Neural progenitor cell (in vitro differentiated cells): ENCODE measurements at regions not wholly inside any gene's neighbourhood (a gene's known extent, or its start where the extent isn't known, plus 50 kb on each side); places are given as distances from the start of the nearest gene placed in this dataset.

ENCODE experiments used
- DNase-seq: peaks from one replicate; pipeline ENCODE4 v3.0.0-alpha.2; 2016; ENCODE audit warnings: low spot score
- H2AFZ ChIP-seq: fragments of 200-600 bp; sonication (generic); replicated peaks from 2 replicates; pipeline ENCODE4 v1.6.1; 2016; ENCODE audit warnings: antibody characterized with exemption
- H3F3A ChIP-seq: fragments of 200-600 bp; sonication (generic); 2 replicates; pipeline ENCODE4 v1.6.1; 2016; ENCODE audit warnings: antibody characterized with exemption, low read depth
- H3K27ac ChIP-seq: fragments of 200-600 bp; sonication (generic); 2 replicates; pipeline ENCODE4 v1.5.1; 2016; ENCODE audit warnings: mild to moderate bottlenecking
- H3K27me3 ChIP-seq: fragments of 200-600 bp; sonication (generic); 2 replicates; pipeline ENCODE4 v1.6.1; 2016; ENCODE audit warnings: mild to moderate bottlenecking, moderate library complexity
- H3K36me3 ChIP-seq: fragments of 200-600 bp; sonication (generic); 2 replicates; pipeline ENCODE4 v1.5.1; 2016
- H3K4me1 ChIP-seq: fragments of 200-600 bp; sonication (generic); 2 replicates; pipeline ENCODE4 v1.6.1; 2016; ENCODE audit warnings: mixed run types
- H3K4me2 ChIP-seq: fragments of 200-600 bp; sonication (generic); 2 replicates; pipeline ENCODE4 v1.6.1; 2016
- H3K4me3 ChIP-seq: fragments of 200-600 bp; sonication (generic); 2 replicates; pipeline ENCODE4 v1.5.1; 2016
- H3K79me2 ChIP-seq: fragments of 200-600 bp; sonication (generic); 2 replicates; pipeline ENCODE4 v1.6.1; 2016; ENCODE audit warnings: low read depth
- H3K9ac ChIP-seq: fragments of 200-600 bp; sonication (generic); 2 replicates; pipeline ENCODE4 v1.6.1; 2016
- H3K9me3 ChIP-seq: fragments of 200-600 bp; sonication (generic); 2 replicates; pipeline ENCODE4 v1.5.1; 2016; ENCODE audit warnings: low read depth
- H4K20me1 ChIP-seq: fragments of 200-600 bp; sonication (generic); 2 replicates; pipeline ENCODE4 v1.6.1; 2016; ENCODE audit warnings: low read depth
- H3K27ac Mint-ChIP-seq: 3 replicates; pipeline ENCODE4 v1.8.0; 2021; ENCODE audit warnings: mixed read lengths
- H3K27me3 Mint-ChIP-seq: 2 replicates; pipeline ENCODE4 v1.8.0; 2022; ENCODE audit warnings: low read depth, mild to moderate bottlenecking, inconsistent platforms, moderate library complexity, mixed read lengths; ENCODE audit not compliant: insufficient read depth
- H3K36me3 Mint-ChIP-seq: 3 replicates; pipeline ENCODE4 v1.8.0; 2021; ENCODE audit warnings: mixed read lengths
- H3K4me1 Mint-ChIP-seq: 3 replicates; pipeline ENCODE4 v1.8.0; 2021; ENCODE audit warnings: mixed read lengths
- H3K4me3 Mint-ChIP-seq: 3 replicates; pipeline ENCODE4 v1.8.0; 2021; ENCODE audit warnings: mild to moderate bottlenecking, moderate library complexity, mixed read lengths
- H3K9me3 Mint-ChIP-seq: 3 replicates; pipeline ENCODE4 v1.8.0; 2020; ENCODE audit warnings: mixed read lengths
- EZH2 ChIP-seq: fragments of 200-600 bp; sonication (generic); IDR thresholded peaks from 2 replicates; pipeline ENCODE4 v1.6.1; 2017; ENCODE audit warnings: antibody characterized with exemption, mild to moderate bottlenecking, moderate library complexity
- EZH2phosphoT487 ChIP-seq: fragments of 200-600 bp; sonication (generic); IDR thresholded peaks from 2 replicates; pipeline ENCODE4 v1.6.1; 2017; ENCODE audit warnings: antibody characterized with exemption
- TF ChIP-seq, protein P1 (sequence below): fragments of 200-600 bp; sonication (generic); IDR thresholded peaks from 2 replicates; pipeline ENCODE4 v1.5.1; 2017; ENCODE audit warnings: antibody characterized with exemption, mild to moderate bottlenecking

DNA sequence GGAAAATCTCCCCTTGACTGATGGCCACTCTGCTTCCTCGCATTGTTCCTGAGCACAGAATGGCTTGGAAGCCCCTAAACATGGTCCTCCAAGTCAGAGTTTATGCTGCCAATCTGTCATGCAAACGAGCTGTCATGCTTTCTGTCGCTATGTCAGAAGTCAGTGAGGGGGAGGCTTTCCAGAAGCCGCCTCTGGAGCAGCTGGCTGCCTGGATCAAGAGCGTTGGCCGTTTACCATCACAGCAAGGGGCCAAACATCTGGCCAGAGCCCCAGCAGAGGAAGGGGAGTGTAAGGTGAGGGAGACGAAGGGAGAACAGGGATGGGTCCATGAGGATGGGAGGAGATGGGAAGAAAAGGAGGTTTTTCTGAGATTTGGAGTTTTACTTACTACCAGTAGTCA is 372.6 kb upstream of the NR2F2 start:
- Histone ChIP-seq H3K4me2 (no peak overlapping the region), H3K27ac (no peak overlapping the region), H3F3A (no peaks in the 10 kb centered on the region), H3K36me3 (no peaks in the 10 kb centered on the region), H3K9me3 (peaks cover 5% of the 10 kb centered on the region), H2AFZ (peak overlapping the region; percentile 60), H4K20me1 (no peaks in the 10 kb centered on the region), H3K27me3 (no peaks in the 10 kb centered on the region), H3K9ac (no peak overlapping the region), H3K4me1 (peaks cover 4% of the 10 kb centered on the region), H3K4me3 (no peak overlapping the region), H3K79me2 (no peaks in the 10 kb centered on the region)
- peaks cover 5% of the 10 kb centered on the region for H3K36me3 Mint-ChIP-seq
- no peak for TF ChIP-seq EZH2phosphoT487
- TF ChIP-seq, protein P1, sequence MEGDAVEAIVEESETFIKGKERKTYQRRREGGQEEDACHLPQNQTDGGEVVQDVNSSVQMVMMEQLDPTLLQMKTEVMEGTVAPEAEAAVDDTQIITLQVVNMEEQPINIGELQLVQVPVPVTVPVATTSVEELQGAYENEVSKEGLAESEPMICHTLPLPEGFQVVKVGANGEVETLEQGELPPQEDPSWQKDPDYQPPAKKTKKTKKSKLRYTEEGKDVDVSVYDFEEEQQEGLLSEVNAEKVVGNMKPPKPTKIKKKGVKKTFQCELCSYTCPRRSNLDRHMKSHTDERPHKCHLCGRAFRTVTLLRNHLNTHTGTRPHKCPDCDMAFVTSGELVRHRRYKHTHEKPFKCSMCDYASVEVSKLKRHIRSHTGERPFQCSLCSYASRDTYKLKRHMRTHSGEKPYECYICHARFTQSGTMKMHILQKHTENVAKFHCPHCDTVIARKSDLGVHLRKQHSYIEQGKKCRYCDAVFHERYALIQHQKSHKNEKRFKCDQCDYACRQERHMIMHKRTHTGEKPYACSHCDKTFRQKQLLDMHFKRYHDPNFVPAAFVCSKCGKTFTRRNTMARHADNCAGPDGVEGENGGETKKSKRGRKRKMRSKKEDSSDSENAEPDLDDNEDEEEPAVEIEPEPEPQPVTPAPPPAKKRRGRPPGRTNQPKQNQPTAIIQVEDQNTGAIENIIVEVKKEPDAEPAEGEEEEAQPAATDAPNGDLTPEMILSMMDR = no peak
- no peak for TF ChIP-seq EZH2
- no peak overlapping the region for H3K4me3 Mint-ChIP-seq
- peak; percentile 7 for DNase-seq
- peaks cover 37% of the 10 kb centered on the region for H3K9me3 Mint-ChIP-seq
- H3K27ac Mint-ChIP-seq = peak overlapping the region; percentile 39
- H3K27me3 Mint-ChIP-seq = no peaks in the 10 kb centered on the region
- H3K4me1 Mint-ChIP-seq = peaks cover 7% of the 10 kb centered on the region

DNA sequence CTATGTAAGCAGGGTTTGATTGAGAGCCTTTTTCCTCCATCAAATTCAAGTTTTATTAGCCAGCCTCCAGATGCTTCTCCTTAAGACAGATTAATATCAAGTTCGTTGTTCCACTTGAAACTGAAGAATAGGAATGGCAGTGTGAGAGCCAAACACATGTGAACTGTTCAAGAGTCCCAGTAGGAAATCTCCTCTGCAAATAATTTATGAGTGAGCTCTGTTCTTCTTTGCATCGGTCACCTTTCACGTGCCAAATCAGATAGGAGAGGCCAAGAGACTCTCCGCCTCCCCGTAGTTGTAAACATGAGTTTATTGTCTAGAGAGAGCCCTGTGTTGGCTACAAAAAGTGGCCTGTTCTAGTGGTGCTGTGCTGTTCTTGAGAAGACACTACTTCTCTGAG is 372.1 kb upstream of the NR2F2 start:
- no peaks in the 10 kb centered on the region for H3K79me2 ChIP-seq
- H3K27ac ChIP-seq = no peak overlapping the region
- H2AFZ ChIP-seq = no peak overlapping the region
- Mint-ChIP-seq H3K4me3 (no peak overlapping the region), H3K9me3 (peaks cover 34% of the 10 kb centered on the region), H3K4me1 (peaks cover 7% of the 10 kb centered on the region), H3K36me3 (peaks cover 5% of the 10 kb centered on the region), H3K27ac (no peak overlapping the region), H3K27me3 (no peaks in the 10 kb centered on the region)
- no peak overlapping the region for H3K9ac ChIP-seq
- H4K20me1 ChIP-seq = no peaks in the 10 kb centered on the region
- H3K9me3 ChIP-seq = peaks cover 5% of the 10 kb centered on the region
- H3K36me3 ChIP-seq = no peaks in the 10 kb centered on the region
- no peak for DNase-seq
- no peak overlapping the region for H3K4me2 ChIP-seq
- H3F3A ChIP-seq = no peaks in the 10 kb centered on the region
- H3K27me3 ChIP-seq = no peaks in the 10 kb centered on the region
- H3K4me3 ChIP-seq = no peak overlapping the region
- H3K4me1 ChIP-seq = peaks cover 4% of the 10 kb centered on the region
- TF ChIP-seq, protein P1 = no peak
- TF ChIP-seq EZH2 (no peak), EZH2phosphoT487 (no peak)

DNA sequence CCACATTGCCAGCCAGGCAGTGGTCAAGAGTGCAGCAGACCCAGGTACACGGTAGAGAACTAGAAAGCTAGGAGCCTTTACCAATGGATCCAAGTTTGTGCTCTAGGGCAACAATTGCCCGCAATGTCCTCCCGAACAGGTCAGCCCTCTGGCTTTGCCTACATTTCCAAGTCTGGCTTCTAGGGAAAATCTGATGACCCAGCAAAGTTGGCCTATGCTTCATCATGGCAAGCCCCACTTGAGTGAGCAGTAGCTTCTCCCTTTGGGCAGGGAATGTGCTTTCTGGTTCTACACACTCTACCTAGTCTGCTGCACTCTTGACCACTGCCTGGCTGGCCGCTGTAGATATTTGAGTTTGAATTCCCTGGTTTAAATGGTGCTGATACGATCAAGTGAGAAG is 361.6 kb upstream of the NR2F2 start:
- H4K20me1 ChIP-seq = no peaks in the 10 kb centered on the region
- Mint-ChIP-seq H3K4me1 (peaks cover 24% of the 10 kb centered on the region), H3K27me3 (peaks cover 10% of the 10 kb centered on the region), H3K36me3 (no peaks in the 10 kb centered on the region), H3K9me3 (peaks cover 9% of the 10 kb centered on the region), H3K27ac (no peak overlapping the region), H3K4me3 (no peak overlapping the region)
- H3K27me3 ChIP-seq = no peaks in the 10 kb centered on the region
- no peaks in the 10 kb centered on the region for H3K79me2 ChIP-seq
- TF ChIP-seq EZH2phosphoT487 = no peak
- TF ChIP-seq EZH2 = no peak
- TF ChIP-seq, protein P1 = no peak
- DNase-seq = no peak
- H3K27ac ChIP-seq = no peak overlapping the region
- H3F3A ChIP-seq = no peaks in the 10 kb centered on the region
- no peak overlapping the region for H3K4me2 ChIP-seq
- no peak overlapping the region for H3K4me3 ChIP-seq
- no peak overlapping the region for H3K9ac ChIP-seq
- H3K36me3 ChIP-seq = no peaks in the 10 kb centered on the region
- no peak overlapping the region for H2AFZ ChIP-seq
- H3K9me3 ChIP-seq = no peaks in the 10 kb centered on the region
- peaks cover 7% of the 10 kb centered on the region for H3K4me1 ChIP-seq
